Stimulated activated CD8-positive, alpha-beta memory T cell treated with anti-CD3 and anti-CD28 coated beads, Interleukin-4, amount 100 ng/mL, for 24 hours (primary cell): ENCODE measurements at regions not wholly inside any gene's neighbourhood (a gene's known extent, or its start where the extent isn't known, plus 50 kb on each side); places are given as distances from the start of the nearest gene placed in this dataset.
"Not testable (repeated sequence)": the region's sequence is repeated elsewhere in the genome, so short reads cannot be mapped to it uniquely, and the experiment has no call there.

Experiments used
- DNase-seq: peaks from one replicate; pipeline ENCODE4 v3.0.0-alpha.2; 2020; ENCODE audit warnings: low read depth

- no peak for DNase-seq
Measured at GRCh38 chr2:18077231-18077630, 198.8 kb downstream of the KCNS3 start.

- no peak for DNase-seq
Measured at GRCh38 chr2:18074476-18074875, 196.0 kb downstream of the KCNS3 start.

- no peak for DNase-seq
Measured at GRCh38 chr2:18073601-18074000, 195.1 kb downstream of the KCNS3 start.

GRCh38 chr2:18067588-18068384, 189.3 kb downstream of the KCNS3 start:
- no peak for DNase-seq

GRCh38 chr2:18066894-18067293, 188.4 kb downstream of the KCNS3 start:
- no peak for DNase-seq

GRCh38 chr2:18066066-18066465, 187.6 kb downstream of the KCNS3 start:
- no peak for DNase-seq

- no peak for DNase-seq
Measured at GRCh38 chr2:18065249-18065648, 186.8 kb downstream of the KCNS3 start.

- DNase-seq: no peak
Measured at GRCh38 chr2:18063826-18064470, 185.5 kb downstream of the KCNS3 start.

GRCh38 chr2:18062892-18063291, 184.4 kb downstream of the KCNS3 start:
- no peak for DNase-seq

- DNase-seq: no peak
Measured at GRCh38 chr2:18061717-18062116, 183.2 kb downstream of the KCNS3 start.

- DNase-seq: no peak
Measured at GRCh38 chr2:18057657-18058056, 179.2 kb downstream of the KCNS3 start.

GRCh38 chr2:18055290-18055689, 176.8 kb downstream of the KCNS3 start:
- DNase-seq: no peak

- no peak for DNase-seq
Measured at GRCh38 chr2:18050001-18050400, 171.5 kb downstream of the KCNS3 start.

GRCh38 chr2:18049325-18049724, 170.9 kb downstream of the KCNS3 start:
- no peak for DNase-seq

- DNase-seq: no peak
Measured at GRCh38 chr2:18047896-18048657, 169.6 kb downstream of the KCNS3 start.

GRCh38 chr2:18047213-18047611, 168.7 kb downstream of the KCNS3 start:
- no peak for DNase-seq

GRCh38 chr2:18046558-18047212, 168.2 kb downstream of the KCNS3 start:
- no peak for DNase-seq

- no peak for DNase-seq
Measured at GRCh38 chr2:18046017-18046416, 167.6 kb downstream of the KCNS3 start.

GRCh38 chr2:18045230-18045629, 166.8 kb downstream of the KCNS3 start:
- DNase-seq: no peak

- DNase-seq: not testable (repeated sequence)
Measured at GRCh38 chr2:18017381-18017780, 138.9 kb downstream of the KCNS3 start.

- DNase-seq: no peak
Measured at GRCh38 chr2:18009891-18010290, 131.4 kb downstream of the KCNS3 start.

GRCh38 chr2:18005411-18005810, 126.9 kb downstream of the KCNS3 start:
- no peak for DNase-seq
